Activated naive CD8-positive, alpha-beta T cell (primary cell): ENCODE measurements at regions not wholly inside any gene's neighbourhood (a gene's known extent, or its start where the extent isn't known, plus 50 kb on each side); places are given as distances from the start of the nearest gene placed in this dataset.

ENCODE experiments used
- H3K27ac Mint-ChIP-seq: one replicate; pipeline ENCODE4 v1.8.0; 2021; ENCODE audit warnings: mixed read lengths
- H3K27me3 Mint-ChIP-seq: one replicate; pipeline ENCODE4 v1.8.0; 2021; ENCODE audit warnings: mixed read lengths
- H3K36me3 Mint-ChIP-seq: one replicate; pipeline ENCODE4 v1.8.0; 2021; ENCODE audit warnings: mixed read lengths
- H3K4me1 Mint-ChIP-seq: one replicate; pipeline ENCODE4 v1.8.0; 2021; ENCODE audit warnings: low read depth, mixed read lengths
- H3K4me3 Mint-ChIP-seq: one replicate; pipeline ENCODE4 v1.8.0; 2021; ENCODE audit warnings: mild to moderate bottlenecking, mixed read lengths
- H3K9me3 Mint-ChIP-seq: one replicate; pipeline ENCODE4 v1.8.0; 2021; ENCODE audit warnings: low read depth, mixed read lengths

GRCh38 chr1:168972225-168972624 is 134.3 kb upstream of the ATP1B1 start:
- Mint-ChIP-seq H3K4me3 (no peak overlapping the region), H3K27ac (no peak overlapping the region), H3K4me1 (no peaks in the 10 kb centered on the region), H3K27me3 (no peaks in the 10 kb centered on the region), H3K9me3 (no peaks in the 10 kb centered on the region), H3K36me3 (no peaks in the 10 kb centered on the region)

DNA sequence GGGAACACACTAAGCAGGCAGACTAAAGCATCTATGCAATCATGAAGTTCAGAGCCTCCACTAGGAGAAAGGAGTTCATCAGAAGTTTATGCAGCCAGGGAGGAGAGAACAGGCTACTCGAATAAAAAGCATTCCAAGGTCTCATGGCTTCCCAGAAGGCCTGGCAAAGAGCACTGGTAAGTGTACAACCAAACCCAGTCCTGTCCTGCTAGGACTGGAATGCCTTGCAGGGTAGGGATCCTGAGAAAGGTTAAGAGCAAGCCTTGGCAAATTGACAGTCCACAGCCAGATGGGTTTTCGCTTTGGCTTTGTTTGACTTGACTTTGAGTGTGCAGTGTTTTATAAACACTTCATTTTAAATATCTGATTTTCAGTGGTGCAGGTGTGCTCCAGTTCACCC is 133.6 kb upstream of the ATP1B1 start:
- Mint-ChIP-seq H3K27ac (no peak overlapping the region), H3K4me1 (no peaks in the 10 kb centered on the region)

GRCh38 chr1:168974117-168974516 is 132.4 kb upstream of the ATP1B1 start:
- H3K4me1 Mint-ChIP-seq = no peaks in the 10 kb centered on the region
- H3K27me3 Mint-ChIP-seq = no peaks in the 10 kb centered on the region
- no peaks in the 10 kb centered on the region for H3K9me3 Mint-ChIP-seq
- no peaks in the 10 kb centered on the region for H3K36me3 Mint-ChIP-seq
- H3K4me3 Mint-ChIP-seq = no peak overlapping the region
- H3K27ac Mint-ChIP-seq = no peak overlapping the region

More for the DNA sequence above, 133.6 kb upstream of the ATP1B1 start:
- no peaks in the 10 kb centered on the region for H3K9me3 Mint-ChIP-seq
- H3K4me3 Mint-ChIP-seq = no peak overlapping the region
- no peaks in the 10 kb centered on the region for H3K27me3 Mint-ChIP-seq
- no peaks in the 10 kb centered on the region for H3K36me3 Mint-ChIP-seq

DNA sequence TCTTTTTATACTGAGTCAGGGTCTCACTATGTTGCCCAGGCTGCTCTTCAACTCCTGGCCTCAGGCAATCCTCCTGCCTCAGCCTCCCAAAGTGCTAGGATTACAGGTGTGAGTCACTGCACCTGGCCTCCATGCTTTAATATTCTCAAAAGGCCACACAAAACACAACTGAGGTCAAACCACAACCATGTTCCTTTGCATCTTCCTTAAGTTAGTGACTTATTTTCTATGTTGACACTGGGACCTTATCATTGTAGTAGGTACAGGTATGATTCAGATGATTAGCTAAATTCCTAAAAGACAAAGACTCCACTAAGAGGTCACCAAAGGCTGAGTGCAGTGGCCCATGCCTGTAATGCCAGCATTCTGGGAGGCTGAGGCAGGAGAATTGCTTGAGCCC is 131.9 kb upstream of the ATP1B1 start:
- H3K4me3 Mint-ChIP-seq = no peak overlapping the region
- no peaks in the 10 kb centered on the region for H3K4me1 Mint-ChIP-seq
- H3K27me3 Mint-ChIP-seq = no peaks in the 10 kb centered on the region
- H3K9me3 Mint-ChIP-seq = no peaks in the 10 kb centered on the region
- H3K27ac Mint-ChIP-seq = no peak overlapping the region
- H3K36me3 Mint-ChIP-seq = no peaks in the 10 kb centered on the region

DNA sequence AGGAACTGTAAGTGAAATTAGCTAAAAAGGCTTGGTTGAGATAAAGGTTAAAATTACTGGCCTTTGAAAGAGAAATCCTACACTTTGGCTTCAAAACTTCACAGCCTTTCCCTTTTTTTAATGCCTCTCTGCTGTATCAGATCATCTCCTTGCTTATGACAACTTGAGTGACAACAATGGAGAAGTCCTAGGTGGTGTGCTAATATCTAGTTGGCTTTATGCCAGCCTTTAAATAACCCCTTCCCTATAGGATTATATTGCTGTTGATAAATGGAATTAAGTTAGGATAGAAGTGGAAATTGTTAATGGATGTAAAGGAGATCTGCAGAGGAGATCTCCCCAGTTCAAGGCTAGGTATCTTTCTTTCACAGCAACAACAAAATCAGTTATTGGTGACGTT is 130.2 kb upstream of the ATP1B1 start:
- no peak overlapping the region for H3K4me3 Mint-ChIP-seq
- H3K36me3 Mint-ChIP-seq = no peaks in the 10 kb centered on the region
- peaks cover 2% of the 10 kb centered on the region for H3K4me1 Mint-ChIP-seq
- no peaks in the 10 kb centered on the region for H3K27me3 Mint-ChIP-seq
- H3K9me3 Mint-ChIP-seq = no peaks in the 10 kb centered on the region
- H3K27ac Mint-ChIP-seq = no peak overlapping the region

DNA sequence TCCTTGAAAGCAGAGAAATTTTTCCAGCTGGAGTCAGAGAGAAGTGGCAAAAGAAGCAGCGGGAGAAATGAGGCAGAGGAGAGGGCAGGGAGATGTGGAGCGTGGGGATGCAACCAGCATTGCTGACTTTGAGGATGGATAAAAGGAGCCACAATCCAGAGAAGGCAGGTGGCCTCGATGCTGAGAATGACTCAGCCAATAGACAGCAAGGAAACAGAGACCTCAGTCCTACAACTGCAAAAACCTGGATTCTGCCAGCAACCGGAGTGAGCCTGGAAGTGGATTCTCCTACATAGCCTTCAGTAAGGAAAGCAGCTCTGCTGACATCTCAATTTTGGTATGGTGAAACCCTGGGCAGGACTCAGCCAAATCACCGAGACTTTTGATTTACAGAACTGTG is 128.9 kb upstream of the ATP1B1 start:
- Mint-ChIP-seq H3K27ac (no peak overlapping the region), H3K36me3 (no peaks in the 10 kb centered on the region), H3K4me3 (no peak overlapping the region), H3K4me1 (peaks cover 2% of the 10 kb centered on the region), H3K9me3 (no peaks in the 10 kb centered on the region), H3K27me3 (no peaks in the 10 kb centered on the region)

DNA sequence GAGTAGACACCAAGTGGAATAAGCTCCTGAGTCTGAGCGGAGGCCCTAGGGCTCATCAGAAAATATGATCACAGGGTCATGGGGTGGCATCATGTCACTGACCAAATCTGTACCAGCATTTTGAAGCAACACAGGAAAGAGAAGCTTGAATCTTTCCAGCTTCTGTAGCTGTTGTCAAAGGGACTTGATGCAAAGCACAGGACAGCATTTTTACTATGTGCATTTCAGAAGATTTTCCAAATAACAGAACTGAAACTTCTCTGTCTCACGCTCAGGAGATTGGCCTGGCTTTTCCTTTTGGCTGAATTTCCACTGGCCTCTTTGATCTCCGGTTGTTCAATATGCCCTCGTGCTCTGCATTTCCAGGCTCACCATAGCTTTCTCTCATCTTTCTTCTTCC is 127.2 kb upstream of the ATP1B1 start:
- no peaks in the 10 kb centered on the region for H3K36me3 Mint-ChIP-seq
- peaks cover 2% of the 10 kb centered on the region for H3K4me1 Mint-ChIP-seq
- no peaks in the 10 kb centered on the region for H3K9me3 Mint-ChIP-seq
- no peak overlapping the region for H3K4me3 Mint-ChIP-seq
- H3K27ac Mint-ChIP-seq = no peak overlapping the region
- H3K27me3 Mint-ChIP-seq = no peaks in the 10 kb centered on the region

DNA sequence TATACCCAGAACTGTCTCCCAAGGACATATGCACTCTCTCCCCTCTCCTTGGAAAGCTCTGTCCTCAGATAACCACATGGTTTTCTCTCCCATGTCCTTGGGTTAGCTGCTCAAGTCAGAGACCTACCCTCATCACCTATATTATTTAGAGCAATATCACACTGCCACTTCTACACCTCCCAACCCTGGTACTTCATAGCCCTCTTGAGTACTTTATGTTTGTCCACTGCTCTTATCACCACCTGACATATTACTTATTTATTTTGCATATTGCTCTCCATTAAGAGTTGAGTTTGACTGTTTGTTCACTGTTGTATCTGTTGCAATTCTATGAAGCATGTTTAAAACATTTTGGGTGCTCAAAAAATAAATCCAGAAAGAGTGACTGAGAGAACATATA is 126.3 kb upstream of the ATP1B1 start:
- Mint-ChIP-seq H3K36me3 (no peaks in the 10 kb centered on the region), H3K27me3 (no peaks in the 10 kb centered on the region), H3K9me3 (no peaks in the 10 kb centered on the region), H3K27ac (no peak overlapping the region), H3K4me3 (no peak overlapping the region), H3K4me1 (peaks cover 2% of the 10 kb centered on the region)

GRCh38 chr1:168980656-168981055 is 125.8 kb upstream of the ATP1B1 start:
- H3K9me3 Mint-ChIP-seq = no peaks in the 10 kb centered on the region
- no peaks in the 10 kb centered on the region for H3K36me3 Mint-ChIP-seq
- no peak overlapping the region for H3K27ac Mint-ChIP-seq
- no peak overlapping the region for H3K4me3 Mint-ChIP-seq
- peaks cover 2% of the 10 kb centered on the region for H3K4me1 Mint-ChIP-seq
- H3K27me3 Mint-ChIP-seq = no peaks in the 10 kb centered on the region

GRCh38 chr1:168982778-168983177 is 123.7 kb upstream of the ATP1B1 start:
- Mint-ChIP-seq H3K27me3 (peaks cover 1% of the 10 kb centered on the region), H3K4me3 (no peak overlapping the region), H3K4me1 (peaks cover 2% of the 10 kb centered on the region), H3K27ac (no peak overlapping the region), H3K36me3 (no peaks in the 10 kb centered on the region), H3K9me3 (no peaks in the 10 kb centered on the region)

- Mint-ChIP-seq H3K27me3 (peaks cover 5% of the 10 kb centered on the region), H3K27ac (no peak overlapping the region), H3K4me1 (peaks cover 15% of the 10 kb centered on the region), H3K9me3 (peaks cover 4% of the 10 kb centered on the region), H3K4me3 (no peak overlapping the region), H3K36me3 (no peaks in the 10 kb centered on the region)
Measured at GRCh38 chr1:168987330-168987729, 119.2 kb upstream of the ATP1B1 start.

- Mint-ChIP-seq H3K4me3 (no peak overlapping the region), H3K36me3 (no peaks in the 10 kb centered on the region), H3K9me3 (peaks cover 4% of the 10 kb centered on the region), H3K27ac (no peak overlapping the region), H3K4me1 (peaks cover 16% of the 10 kb centered on the region), H3K27me3 (peaks cover 5% of the 10 kb centered on the region)
Measured at GRCh38 chr1:168987923-168988322, 118.6 kb upstream of the ATP1B1 start.

GRCh38 chr1:168989985-168990384 is 116.5 kb upstream of the ATP1B1 start:
- Mint-ChIP-seq H3K27me3 (peaks cover 5% of the 10 kb centered on the region), H3K4me1 (peaks cover 16% of the 10 kb centered on the region), H3K4me3 (no peak overlapping the region), H3K36me3 (no peaks in the 10 kb centered on the region), H3K9me3 (peaks cover 4% of the 10 kb centered on the region), H3K27ac (no peak overlapping the region)

- Mint-ChIP-seq H3K27ac (peak overlapping the region; percentile 79), H3K27me3 (peaks cover 3% of the 10 kb centered on the region), H3K9me3 (peaks cover 4% of the 10 kb centered on the region), H3K4me1 (peaks cover 16% of the 10 kb centered on the region), H3K36me3 (no peaks in the 10 kb centered on the region), H3K4me3 (peak overlapping the region; percentile 1)
Measured at GRCh38 chr1:168991667-168992475, 114.6 kb upstream of the ATP1B1 start.

- H3K9me3 Mint-ChIP-seq = no peaks in the 10 kb centered on the region
- no peak overlapping the region for H3K4me3 Mint-ChIP-seq
- no peaks in the 10 kb centered on the region for H3K36me3 Mint-ChIP-seq
- H3K4me1 Mint-ChIP-seq = no peaks in the 10 kb centered on the region
- H3K27ac Mint-ChIP-seq = no peak overlapping the region
- H3K27me3 Mint-ChIP-seq = no peaks in the 10 kb centered on the region
Measured at GRCh38 chr1:169001353-169001752, 105.1 kb upstream of the ATP1B1 start.

DNA sequence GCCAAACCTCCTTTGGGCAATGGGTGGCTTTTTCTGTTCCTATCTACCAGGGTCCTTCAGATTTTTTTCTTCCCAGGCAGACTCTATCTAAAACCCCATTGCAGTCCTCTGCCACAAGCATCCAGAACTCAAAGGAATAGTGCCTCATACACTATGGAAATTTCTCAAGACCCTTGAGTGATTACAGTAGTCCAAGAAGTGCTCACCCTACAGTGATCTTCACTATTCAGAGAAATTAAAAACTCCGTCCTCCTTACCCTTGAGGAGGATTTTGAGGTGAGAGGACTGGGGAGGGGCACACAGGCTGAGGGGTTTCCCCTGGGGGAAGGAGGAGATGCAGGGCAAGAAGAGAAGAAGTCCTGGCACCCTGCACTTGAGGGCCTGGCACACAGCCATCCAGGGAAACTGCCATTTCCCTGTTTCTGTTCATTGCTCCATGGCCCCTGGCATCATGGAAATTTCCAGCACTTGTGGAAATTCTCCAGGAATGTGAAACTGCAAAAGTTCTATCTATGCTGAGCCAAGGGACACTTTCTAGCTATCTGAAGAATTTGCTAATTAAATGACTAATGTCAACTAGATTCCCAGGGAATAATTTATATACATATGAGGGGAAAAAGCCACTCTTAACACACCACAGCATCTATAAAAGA is 102.5 kb upstream of the ATP1B1 start:
- Mint-ChIP-seq H3K4me1 (no peaks in the 10 kb centered on the region), H3K36me3 (no peaks in the 10 kb centered on the region), H3K27me3 (no peaks in the 10 kb centered on the region), H3K27ac (no peak overlapping the region), H3K9me3 (no peaks in the 10 kb centered on the region), H3K4me3 (no peak overlapping the region)
